GM18508 (cell line): ENCODE measurements at regions not wholly inside any gene's neighbourhood (a gene's known extent, or its start where the extent isn't known, plus 50 kb on each side); places are given as distances from the start of the nearest gene placed in this dataset.
"Not testable (repeated sequence)": the region's sequence is repeated elsewhere in the genome, so short reads cannot be mapped to it uniquely, and the experiment has no call there.

Experiments used
- ATAC-seq: cut with Tn5 transposase; IDR thresholded peaks from one replicate; pipeline ENCODE4 v1.9.1; 2021; ENCODE audit warnings: moderate number of reproducible peaks; ENCODE audit not compliant: insufficient read depth, unreplicated experiment

- ATAC-seq: not testable (repeated sequence)
Observed at GRCh38 chr6:56812851-56813250, 142.1 kb upstream of the BEND6 start.

GRCh38 chr6:56808871-56809359, 146.0 kb upstream of the BEND6 start:
- no peak for ATAC-seq

GRCh38 chr6:56807989-56808337, 146.9 kb upstream of the BEND6 start:
- ATAC-seq: no peak

- ATAC-seq: no peak
Observed at GRCh38 chr6:56807326-56807988, 147.4 kb upstream of the BEND6 start.

GRCh38 chr6:56806368-56806767, 148.5 kb upstream of the BEND6 start:
- ATAC-seq: no peak

GRCh38 chr6:56804996-56805395, 149.9 kb upstream of the BEND6 start:
- no peak for ATAC-seq

GRCh38 chr6:56803594-56803993, 151.3 kb upstream of the BEND6 start:
- ATAC-seq: no peak

GRCh38 chr6:56802584-56802983, 152.3 kb upstream of the BEND6 start:
- no peak for ATAC-seq

GRCh38 chr6:56799989-56800388, 154.9 kb upstream of the BEND6 start:
- ATAC-seq: no peak

GRCh38 chr6:56798163-56798562, 155.5 kb upstream of the DST start:
- ATAC-seq: no peak

- peak; percentile 62 for ATAC-seq
Observed at GRCh38 chr6:56796196-56796532, 153.5 kb upstream of the DST start.

- no peak for ATAC-seq
Observed at GRCh38 chr6:56795466-56796195, 152.9 kb upstream of the DST start.

GRCh38 chr6:56794421-56794820, 151.7 kb upstream of the DST start:
- peak; percentile 33 for ATAC-seq

- no peak for ATAC-seq
Observed at GRCh38 chr6:56793938-56794337, 151.2 kb upstream of the DST start.

GRCh38 chr6:56790414-56790813, 147.7 kb upstream of the DST start:
- no peak for ATAC-seq

- no peak for ATAC-seq
Observed at GRCh38 chr6:56789879-56790278, 147.2 kb upstream of the DST start.

- ATAC-seq: no peak
Observed at GRCh38 chr6:56789342-56789741, 146.7 kb upstream of the DST start.

- ATAC-seq: no peak
Observed at GRCh38 chr6:56787209-56787608, 144.5 kb upstream of the DST start.

GRCh38 chr6:56786256-56786655, 143.6 kb upstream of the DST start:
- no peak for ATAC-seq

- not testable (repeated sequence) for ATAC-seq
Observed at GRCh38 chr6:56785536-56785935, 142.8 kb upstream of the DST start.

- ATAC-seq: not testable (repeated sequence)
Observed at GRCh38 chr6:56780109-56780508, 137.4 kb upstream of the DST start.

- ATAC-seq: not testable (repeated sequence)
Observed at GRCh38 chr6:56778503-56778902, 135.8 kb upstream of the DST start.
